Occipital lobe (tissue), 2 donors: ENCODE measurements at regions not wholly inside any gene's neighbourhood (a gene's known extent, or its start where the extent isn't known, plus 50 kb on each side); places are given as distances from the start of the nearest gene placed in this dataset. TPM values are rescaled to one million over a fixed set of nuclear protein-coding genes. Genes with fewer than 3 reads are reported as not detected.

Experiments used
- DNase-seq: peaks from one replicate; lab custom pipeline; 2025; lab: John Stamatoyannopoulos, UW
- small RNA-seq: library from RNA; depleted of rRNA; stranded (forward); fragments of <200 nt; gene quantifications from one replicate; pipeline ENCODE3, GENCODE V24; 2014

GRCh38 chr5:143466632-143467031, 63.1 kb upstream of the NR3C1 start:
- no peak for DNase-seq

- no peak for DNase-seq
Observed at GRCh38 chr5:143464723-143465490, 61.4 kb upstream of the NR3C1 start.

DNA sequence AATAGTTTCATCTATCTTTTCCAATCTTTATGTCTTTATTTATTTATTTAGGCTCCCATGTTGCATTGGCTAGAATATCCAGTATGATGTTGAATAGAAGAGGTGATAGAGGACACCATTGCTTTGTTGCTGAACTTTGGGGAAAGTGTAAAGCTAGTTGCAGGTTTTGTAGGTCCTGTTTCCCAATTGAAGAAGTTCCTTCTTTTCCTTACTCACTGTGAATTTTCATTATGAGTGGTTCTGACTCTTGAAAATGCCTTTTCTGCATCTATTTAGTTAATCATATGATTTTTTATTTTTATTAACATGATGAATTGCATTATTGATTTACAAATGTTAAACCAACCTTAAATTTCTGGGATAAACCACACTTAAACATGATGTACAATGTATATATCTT, 58.9 kb upstream of the NR3C1 start:
- DNase-seq = no peak

DNA sequence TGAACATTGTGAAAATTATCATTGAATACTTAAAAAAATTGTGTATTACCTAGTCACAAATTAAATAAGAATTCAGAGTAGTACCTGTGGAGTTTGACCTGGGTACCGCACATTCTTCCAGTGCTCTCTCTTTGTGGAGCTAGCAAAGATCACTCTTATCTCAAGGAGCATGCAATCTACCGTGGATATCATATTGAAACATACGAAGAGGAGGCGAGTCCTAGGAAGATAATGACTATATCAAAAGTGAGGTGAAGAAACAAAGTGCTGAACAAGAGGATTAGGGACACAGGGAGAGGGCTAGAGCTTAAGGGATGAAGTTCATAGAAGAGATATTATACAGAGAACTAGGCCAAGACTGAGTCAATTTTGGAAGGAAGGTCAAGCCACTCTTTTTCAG, 55.9 kb upstream of the NR3C1 start:
- DNase-seq = no peak

- DNase-seq = no peak
Observed at GRCh38 chr5:143456952-143457547, 53.6 kb upstream of the NR3C1 start.

- no peak for DNase-seq
Observed at GRCh38 chr5:143454936-143455516, 51.5 kb upstream of the NR3C1 start.

GRCh38 chr5:143453720-143454119, 50.2 kb upstream of the NR3C1 start:
- DNase-seq = no peak

Small RNA genes in the stretch of these regions (small RNA-seq; reads per million reads assigned to genes)
- not detected for gene MIR5197
- not detected for gene RNU7-156P
